ENCODE measurements at regions not wholly inside any gene's neighbourhood (a gene's known extent, or its start where the extent isn't known, plus 50 kb on each side); places are given as distances from the start of the nearest gene placed in this dataset.
"Not testable (repeated sequence)": the region's sequence is repeated elsewhere in the genome, so short reads cannot be mapped to it uniquely, and the experiment has no call there.

GRCh38 chr7:9030976-9031375, 597.6 kb downstream of the NXPH1 start:
- ATAC-seq, result no peak
- Histone ChIP-seq H3K36me3 (no peaks in the 10 kb centered on the region), H3K9me3 (no peaks in the 10 kb centered on the region), H3K27ac (no peak overlapping the region), H3K27me3 (no peaks in the 10 kb centered on the region), H3K4me3 (no peak overlapping the region), H3K4me1 (no peaks in the 10 kb centered on the region)
- WGBS, 2 donors (ENCODE audit: low coverage in 1 of 2), result 27 to 57% methylated on average over 2 of the region's 2 CpGs
- TF ChIP-seq POLR2A (IDR thresholded peaks at IDR 0.05) (no peak), CTCF (IDR thresholded peaks at IDR 0.05) (no peak), POLR2AphosphoS5 (IDR thresholded peaks at IDR 0.05) (no peak), EP300 (IDR thresholded peaks at IDR 0.05) (no peak)

GRCh38 chr7:9031386-9031785, 598.0 kb downstream of the NXPH1 start:
- H3K27me3 ChIP-seq, result no peaks in the 10 kb centered on the region
- no peak overlapping the region for H3K4me3 ChIP-seq
- TF ChIP-seq POLR2A (IDR thresholded peaks at IDR 0.05) (no peak), POLR2AphosphoS5 (IDR thresholded peaks at IDR 0.05) (no peak)
- H3K9me3 ChIP-seq, result no peaks in the 10 kb centered on the region
- H3K4me1 ChIP-seq, result no peaks in the 10 kb centered on the region
- H3K36me3 ChIP-seq, result no peaks in the 10 kb centered on the region
- H3K27ac ChIP-seq, result no peak overlapping the region
- ATAC-seq, result no peak
- 70 to 80% methylated on average over 1 to 4 of the region's 4 CpGs for WGBS, 2 donors (ENCODE audit: low coverage in 1 of 2)

- no peak for TF ChIP-seq POLR2A (IDR thresholded peaks at IDR 0.05)
- no peak for TF ChIP-seq POLR2AphosphoS5 (IDR thresholded peaks at IDR 0.05)
- TF ChIP-seq EP300 (IDR thresholded peaks at IDR 0.05), result no peak
- no peak for TF ChIP-seq CTCF (IDR thresholded peaks at IDR 0.05)
- no peaks in the 10 kb centered on the region for H3K36me3 ChIP-seq
- no peaks in the 10 kb centered on the region for H3K27me3 ChIP-seq
- WGBS, 2 donors (ENCODE audit: low coverage in 1 of 2), result 58 to 65% methylated on average over 3 of the region's 3 CpGs
- no peak overlapping the region for H3K4me3 ChIP-seq
- no peak overlapping the region for H3K27ac ChIP-seq
- no peaks in the 10 kb centered on the region for H3K9me3 ChIP-seq
- no peak for ATAC-seq
- no peaks in the 10 kb centered on the region for H3K4me1 ChIP-seq
Observed at GRCh38 chr7:9036080-9036479, 602.7 kb downstream of the NXPH1 start.

- no peak overlapping the region for H3K4me3 ChIP-seq
- no peak for ATAC-seq
- H3K27ac ChIP-seq, result no peak overlapping the region
- H3K4me1 ChIP-seq, result no peaks in the 10 kb centered on the region
- no peaks in the 10 kb centered on the region for H3K36me3 ChIP-seq
- H3K9me3 ChIP-seq, result peaks cover 0 to under 1% (median 0%) of the 10 kb centered on the region in 3 donors
- no peaks in the 10 kb centered on the region for H3K27me3 ChIP-seq
- TF ChIP-seq EP300 (IDR thresholded peaks at IDR 0.05) (no peak), CTCF (IDR thresholded peaks at IDR 0.05) (no peak), POLR2A (IDR thresholded peaks at IDR 0.05) (no peak), POLR2AphosphoS5 (IDR thresholded peaks at IDR 0.05) (no peak)
- WGBS, 2 donors (ENCODE audit: low coverage in 1 of 2), result 36 to 70% methylated on average over 4 of the region's 4 CpGs
Observed at GRCh38 chr7:9071160-9071762, 637.9 kb downstream of the NXPH1 start.

- not testable (repeated sequence) for H3K36me3 ChIP-seq, H3K9me3 ChIP-seq, H3K4me3 ChIP-seq, H3K27me3 ChIP-seq, ATAC-seq, H3K27ac ChIP-seq, H3K4me1 ChIP-seq
- 60 to 78% methylated on average over 1 of the region's 1 CpG for WGBS, 2 donors (ENCODE audit: low coverage in 1 of 2)
Observed at GRCh38 chr7:9075774-9076173, 642.4 kb downstream of the NXPH1 start.

GRCh38 chr7:9082203-9082602, 648.8 kb downstream of the NXPH1 start:
- no peak for ATAC-seq
- 45 to 67% methylated on average over 1 to 2 of the region's 2 CpGs for WGBS, 2 donors (ENCODE audit: low coverage in 1 of 2)
- Histone ChIP-seq H3K27me3 (no peaks in the 10 kb centered on the region), H3K4me1 (no peaks in the 10 kb centered on the region), H3K4me3 (no peak overlapping the region), H3K27ac (no peak overlapping the region), H3K9me3 (peaks cover 0 to 10% (median 0%) of the 10 kb centered on the region in 3 donors), H3K36me3 (no peaks in the 10 kb centered on the region)
- TF ChIP-seq POLR2AphosphoS5 (IDR thresholded peaks at IDR 0.05), result no peak
- TF ChIP-seq CTCF (IDR thresholded peaks at IDR 0.05), result no peak
- TF ChIP-seq POLR2A (IDR thresholded peaks at IDR 0.05), result no peak
- no peak for TF ChIP-seq EP300 (IDR thresholded peaks at IDR 0.05)
